GM19452 (cell line): ENCODE measurements at regions not wholly inside any gene's neighbourhood (a gene's known extent, or its start where the extent isn't known, plus 50 kb on each side); places are given as distances from the start of the nearest gene placed in this dataset.
"Not testable (repeated sequence)": the region's sequence is repeated elsewhere in the genome, so short reads cannot be mapped to it uniquely, and the experiment has no call there.

Source experiments
- ATAC-seq: cut with Tn5 transposase; IDR thresholded peaks from one replicate; pipeline ENCODE4 v1.9.1; 2021; ENCODE audit not compliant: unreplicated experiment

DNA sequence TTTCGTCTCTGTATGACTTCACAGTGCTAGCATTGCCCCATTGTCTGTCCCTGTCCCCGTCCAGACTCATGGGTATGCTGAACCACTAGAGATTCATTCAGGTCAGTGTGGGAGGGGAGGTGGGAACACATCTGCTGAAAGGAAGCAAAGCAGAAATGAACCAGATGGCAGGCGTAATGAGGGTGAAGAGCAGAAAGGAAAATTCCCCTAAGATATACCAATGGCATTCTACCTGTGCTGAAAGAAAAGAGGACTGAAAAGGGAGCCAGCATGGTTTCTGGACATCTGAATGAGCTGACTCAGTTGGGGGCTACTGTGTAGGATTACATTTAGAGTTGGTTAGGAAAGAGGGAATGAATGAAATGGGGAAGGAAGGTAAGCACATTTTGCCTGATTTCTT, 678.7 kb downstream of the MAT2B start:
- no peak for ATAC-seq

DNA sequence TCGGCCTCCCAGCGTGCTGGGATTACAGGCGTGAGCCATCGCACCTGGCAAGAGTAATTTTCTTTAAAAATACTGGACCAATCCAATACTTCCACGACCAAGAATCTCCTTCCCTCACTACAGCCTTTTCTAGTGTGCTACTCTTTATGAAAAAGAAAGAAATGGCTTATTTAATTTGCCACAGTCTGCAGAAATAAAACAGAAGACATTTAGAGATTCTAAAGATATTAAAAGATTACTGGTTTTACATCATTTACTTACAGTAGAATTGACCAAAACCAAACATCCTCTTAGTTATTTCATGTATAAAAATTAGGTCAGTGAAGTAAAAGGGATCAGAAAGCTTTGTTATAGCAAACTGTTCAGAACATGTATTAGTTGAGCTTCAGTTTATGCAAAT, 679.6 kb downstream of the MAT2B start:
- ATAC-seq = no peak

DNA sequence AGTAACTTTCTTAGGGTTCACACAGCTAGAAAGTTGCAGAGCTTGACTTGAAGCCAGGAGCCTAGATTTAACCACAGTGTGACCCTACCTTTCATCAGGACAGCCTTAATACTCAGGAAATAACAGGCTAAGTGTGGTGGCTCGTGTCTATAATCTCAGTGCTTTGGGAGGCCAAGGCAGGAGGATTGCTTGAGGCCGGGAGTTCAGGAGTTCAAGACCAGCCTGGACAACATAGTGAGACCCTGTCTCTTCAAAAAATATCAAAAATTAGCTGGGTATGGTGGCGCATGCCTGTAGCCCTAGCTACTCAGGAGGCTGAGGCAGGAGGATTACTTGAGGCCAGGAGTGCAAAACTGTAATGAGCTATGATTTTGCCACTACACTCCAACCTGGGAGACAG, 681.1 kb downstream of the MAT2B start:
- no peak for ATAC-seq

GRCh38 chr5:164187785-164188184, 682.4 kb downstream of the MAT2B start:
- no peak for ATAC-seq

- ATAC-seq = no peak
These were observed 683.3 kb downstream of the MAT2B start for GRCh38 chr5:164188733-164189148.

GRCh38 chr5:164191240-164191639, 685.8 kb downstream of the MAT2B start:
- no peak for ATAC-seq

GRCh38 chr5:164202338-164202737, 696.9 kb downstream of the MAT2B start:
- no peak for ATAC-seq

DNA sequence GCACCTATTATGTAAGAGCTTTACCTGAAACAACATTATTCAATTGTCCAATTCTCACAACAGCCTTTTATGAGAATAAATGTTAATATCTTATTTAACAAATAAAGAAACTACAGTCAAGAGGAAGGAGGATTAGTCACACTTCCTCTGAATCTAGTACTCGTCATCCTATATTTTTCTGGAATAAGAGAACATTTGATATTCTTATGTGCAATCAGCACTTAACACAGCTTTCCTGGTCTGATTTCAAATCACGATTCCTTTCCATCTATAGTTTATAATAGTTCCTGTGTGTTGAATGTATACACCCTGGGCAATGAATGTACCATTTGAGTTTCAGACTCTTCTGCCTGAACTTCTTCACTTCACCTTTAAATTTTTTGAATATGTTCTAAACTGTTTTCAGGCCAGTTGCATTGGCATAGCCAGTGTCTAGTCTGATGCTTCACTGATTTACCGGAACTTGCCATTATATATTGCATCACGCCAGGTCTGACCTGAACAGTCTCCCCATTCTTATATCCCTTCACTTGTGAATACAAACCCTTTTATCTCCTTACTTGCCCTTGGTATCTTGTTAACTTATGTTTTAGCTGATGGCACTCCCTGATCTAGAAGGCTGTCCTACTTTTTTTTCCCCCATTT, 698.3 kb downstream of the MAT2B start:
- ATAC-seq = no peak

- ATAC-seq = no peak
These were observed 699.0 kb downstream of the MAT2B start for GRCh38 chr5:164204338-164204946.

DNA sequence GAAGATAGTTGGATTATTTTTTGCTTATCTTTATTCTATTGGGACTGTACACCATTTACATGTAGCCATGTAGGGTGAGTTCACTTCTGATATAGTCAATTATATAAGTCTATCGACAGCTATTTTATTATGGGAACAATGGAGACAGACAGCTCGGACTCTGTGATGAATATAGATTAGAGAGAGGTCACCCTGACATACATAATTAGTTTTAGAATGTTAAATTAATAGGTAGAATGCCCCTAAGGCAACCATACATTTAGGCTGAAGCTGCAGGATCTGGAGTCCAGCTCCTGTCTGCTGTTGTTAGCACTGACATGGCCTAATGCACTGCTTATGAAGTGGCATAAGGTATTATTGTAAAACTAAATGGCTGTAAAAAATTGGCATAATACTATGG, 700.8 kb downstream of the MAT2B start:
- ATAC-seq = no peak

GRCh38 chr5:164207646-164208045, 702.2 kb downstream of the MAT2B start:
- ATAC-seq = no peak

- no peak for ATAC-seq
These were observed 705.1 kb downstream of the MAT2B start for GRCh38 chr5:164210491-164210890.

DNA sequence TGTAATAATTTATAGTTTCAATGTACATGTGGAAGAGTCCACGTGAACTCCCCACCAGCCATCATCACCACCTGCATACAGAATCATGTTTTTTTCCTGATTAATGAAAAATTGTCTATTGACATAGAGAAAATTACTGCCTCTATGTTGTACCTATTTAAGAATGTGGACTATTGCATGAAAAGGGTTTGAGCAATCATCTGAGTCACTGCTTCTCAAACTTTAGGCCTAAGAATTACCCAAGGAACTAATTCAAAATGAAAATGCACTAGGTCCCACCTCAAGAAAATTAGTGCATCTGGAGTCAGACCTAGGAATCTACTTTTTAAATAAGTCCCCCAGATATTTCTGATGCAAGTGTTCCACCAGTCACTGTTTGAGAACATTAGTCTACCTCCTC, 709.3 kb downstream of the MAT2B start:
- ATAC-seq = no peak

DNA sequence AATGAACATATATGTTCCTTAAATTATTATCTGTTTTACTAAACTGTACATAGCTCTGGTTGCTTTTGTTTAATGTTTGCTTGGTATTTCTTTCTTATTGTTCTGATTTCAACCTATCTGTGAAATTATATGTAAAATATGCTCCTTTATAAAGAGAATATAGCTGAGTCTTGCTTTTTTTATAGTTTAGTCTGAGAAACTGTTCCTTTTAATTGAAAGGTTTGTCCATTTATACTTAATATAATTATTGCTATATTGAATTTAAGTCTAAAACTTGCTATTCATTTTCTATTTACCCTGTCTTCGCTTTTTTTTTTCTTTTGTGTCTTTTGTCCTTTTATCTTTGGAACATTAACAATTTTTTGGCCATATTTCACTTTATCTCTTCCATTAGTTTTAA, 712.0 kb downstream of the MAT2B start:
- no peak for ATAC-seq

DNA sequence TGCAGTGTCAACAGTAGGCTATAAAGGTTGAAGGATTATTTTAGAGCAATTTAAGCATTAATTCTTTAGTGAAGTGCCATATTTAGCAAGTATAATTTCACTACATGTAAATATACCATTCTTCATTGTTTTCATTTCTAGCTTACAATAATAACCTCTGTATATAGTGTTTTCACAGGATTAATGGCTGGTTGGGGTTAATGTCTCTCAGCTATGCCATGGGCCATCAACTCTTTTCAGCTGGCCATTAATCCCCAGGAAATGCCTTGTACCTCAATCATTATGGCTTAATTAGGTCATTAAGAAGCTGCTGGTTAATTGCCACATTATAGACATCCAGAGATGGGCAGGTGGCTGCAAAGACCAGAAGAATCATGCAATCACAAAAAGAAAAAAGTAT, 715.1 kb downstream of the MAT2B start:
- no peak for ATAC-seq

GRCh38 chr5:164224236-164224635, 718.8 kb downstream of the MAT2B start:
- ATAC-seq = no peak

DNA sequence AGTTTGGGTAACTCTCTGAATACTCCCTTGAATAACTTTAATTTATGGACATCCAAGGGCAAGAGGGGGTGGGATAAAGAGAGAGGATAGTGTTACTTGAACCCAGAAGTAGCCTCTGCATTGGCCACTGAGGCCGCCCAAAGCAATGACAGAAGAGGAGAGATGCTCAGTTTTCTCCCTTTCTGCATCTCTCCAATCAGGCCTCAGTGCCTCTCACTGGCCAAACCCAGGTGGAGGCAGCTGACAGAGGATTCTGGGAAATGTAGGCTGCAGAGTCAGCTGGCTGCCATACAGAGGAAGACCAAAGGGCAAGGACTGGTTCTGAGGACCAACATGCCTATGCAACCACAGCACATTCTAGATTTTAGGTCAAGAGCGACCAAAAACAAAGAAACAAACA, 719.4 kb downstream of the MAT2B start:
- ATAC-seq = no peak

DNA sequence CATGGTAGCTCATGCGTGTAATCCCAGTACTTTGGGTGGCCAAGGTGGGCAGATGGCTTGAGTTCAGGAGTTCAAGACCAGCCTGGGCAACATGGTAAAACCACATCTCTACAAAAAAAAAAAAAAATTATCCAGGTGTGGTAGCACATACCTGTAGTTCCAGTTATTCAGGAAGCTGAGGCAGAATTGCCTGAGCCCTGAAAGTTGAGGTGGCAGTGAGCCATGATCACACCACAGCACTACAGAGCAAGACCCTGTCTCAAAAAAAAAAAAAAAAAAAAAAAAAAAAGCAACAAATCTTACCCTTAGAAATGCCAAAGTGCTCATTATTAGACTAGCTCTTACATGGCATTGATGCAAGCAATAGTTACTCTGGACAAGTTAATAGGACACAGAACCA, 724.9 kb downstream of the MAT2B start:
- ATAC-seq = no peak

DNA sequence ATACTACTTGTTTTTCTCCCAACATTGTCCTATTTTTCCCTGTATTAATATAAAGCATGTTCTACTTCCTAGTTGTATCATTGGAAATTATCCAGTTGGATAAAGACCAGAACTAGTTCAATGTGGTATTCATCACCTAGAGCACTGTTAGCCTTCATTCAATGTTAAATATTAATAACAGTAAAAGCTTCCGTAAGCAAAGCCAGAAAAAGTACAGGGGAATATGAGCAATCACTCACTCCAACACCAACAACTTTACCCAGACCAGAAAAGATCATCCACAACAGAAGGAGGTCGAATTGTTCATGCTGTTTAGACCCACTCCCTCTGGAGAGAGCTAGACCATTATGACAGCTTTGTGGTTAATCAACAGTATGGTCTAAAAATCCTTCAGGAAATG, 728.4 kb downstream of the MAT2B start:
- ATAC-seq = no peak

GRCh38 chr5:164234321-164234720, 728.9 kb downstream of the MAT2B start:
- no peak for ATAC-seq

DNA sequence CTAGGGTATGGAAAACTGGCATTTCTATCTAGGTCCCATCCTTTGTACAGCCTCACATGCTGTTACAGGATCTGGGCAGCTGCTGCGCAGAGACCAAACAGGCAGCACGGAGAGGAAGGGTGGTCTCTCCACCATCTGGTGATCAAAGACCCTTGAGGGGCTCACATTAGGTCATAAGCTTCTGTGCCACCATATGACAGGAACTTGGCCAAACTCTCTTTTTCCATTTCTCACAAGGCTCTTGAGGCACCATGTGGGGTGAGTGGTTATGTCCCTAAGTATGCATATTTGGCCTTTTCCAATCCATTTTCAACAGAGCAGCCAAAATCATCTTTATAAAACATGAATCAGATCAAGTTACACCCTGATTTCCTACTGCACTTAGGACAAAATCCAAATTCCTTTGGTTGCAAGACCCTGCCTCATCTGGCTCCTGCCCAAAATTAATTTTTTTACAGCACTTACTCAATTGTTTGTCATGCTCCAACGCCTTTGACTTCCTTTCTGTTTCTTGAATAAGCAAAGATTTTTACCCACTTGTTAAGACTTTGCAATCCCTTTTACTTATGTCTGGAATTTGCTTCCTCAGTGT, 730.0 kb downstream of the MAT2B start:
- no peak for ATAC-seq

DNA sequence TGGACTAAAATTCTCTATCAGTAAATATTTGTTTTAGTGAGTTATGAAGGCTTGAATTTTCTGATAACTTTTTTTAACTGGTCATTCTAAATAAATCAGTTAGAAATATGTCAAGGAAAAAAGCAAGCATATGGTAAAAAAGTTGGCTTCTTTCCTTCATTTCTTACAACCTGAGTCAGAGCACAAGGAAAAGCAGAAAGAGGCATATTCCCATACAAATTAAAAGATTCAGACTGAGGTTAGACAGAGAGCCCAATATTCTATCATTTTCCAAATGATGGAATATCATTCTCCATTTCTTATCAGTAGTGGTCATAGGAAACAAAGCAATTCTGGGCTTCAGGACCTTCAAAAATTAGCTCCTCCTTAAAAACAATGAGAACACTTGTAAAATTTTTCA, 732.1 kb downstream of the MAT2B start:
- ATAC-seq = no peak

GRCh38 chr5:164251781-164252180, 746.4 kb downstream of the MAT2B start:
- ATAC-seq = not testable (repeated sequence)
